ENCODE measurements at regions not wholly inside any gene's neighbourhood (a gene's known extent, or its start where the extent isn't known, plus 50 kb on each side); places are given as distances from the start of the nearest gene placed in this dataset.

- TF ChIP-seq, protein P1, sequence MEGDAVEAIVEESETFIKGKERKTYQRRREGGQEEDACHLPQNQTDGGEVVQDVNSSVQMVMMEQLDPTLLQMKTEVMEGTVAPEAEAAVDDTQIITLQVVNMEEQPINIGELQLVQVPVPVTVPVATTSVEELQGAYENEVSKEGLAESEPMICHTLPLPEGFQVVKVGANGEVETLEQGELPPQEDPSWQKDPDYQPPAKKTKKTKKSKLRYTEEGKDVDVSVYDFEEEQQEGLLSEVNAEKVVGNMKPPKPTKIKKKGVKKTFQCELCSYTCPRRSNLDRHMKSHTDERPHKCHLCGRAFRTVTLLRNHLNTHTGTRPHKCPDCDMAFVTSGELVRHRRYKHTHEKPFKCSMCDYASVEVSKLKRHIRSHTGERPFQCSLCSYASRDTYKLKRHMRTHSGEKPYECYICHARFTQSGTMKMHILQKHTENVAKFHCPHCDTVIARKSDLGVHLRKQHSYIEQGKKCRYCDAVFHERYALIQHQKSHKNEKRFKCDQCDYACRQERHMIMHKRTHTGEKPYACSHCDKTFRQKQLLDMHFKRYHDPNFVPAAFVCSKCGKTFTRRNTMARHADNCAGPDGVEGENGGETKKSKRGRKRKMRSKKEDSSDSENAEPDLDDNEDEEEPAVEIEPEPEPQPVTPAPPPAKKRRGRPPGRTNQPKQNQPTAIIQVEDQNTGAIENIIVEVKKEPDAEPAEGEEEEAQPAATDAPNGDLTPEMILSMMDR (IDR thresholded peaks at IDR 0.05), result no peak
- no peak for TF ChIP-seq POLR2A (IDR thresholded peaks at IDR 0.05)
Measured at GRCh38 chr2:219954331-219954730, 326.9 kb downstream of the SLC4A3 start.
